IMR-90 (cell line): ENCODE measurements at regions not wholly inside any gene's neighbourhood (a gene's known extent, or its start where the extent isn't known, plus 50 kb on each side); places are given as distances from the start of the nearest gene placed in this dataset.

Experiments used
- ATAC-seq: fragments of 200-7000 bp; cut with Tn5 transposase; 2 replicates; pipeline ENCODE4 v1.9.1; 2020; ENCODE audit warnings: low read depth, mild to moderate bottlenecking, moderate library complexity
- BruUV-seq: library from RNA; stranded (reverse); fragments of 400-500 nt; replicated peaks from 2 replicates; lab custom pipeline; 2021; lab: Mats Ljungman, UMichigan
- CTCF ChIA-PET: fragments of 300-600 bp; formaldehyde crosslinking; extraction: SDS; loops from one replicate; lab custom pipeline; 2021; ENCODE audit warnings: antibody characterized with exemption; lab: Yijun Ruan, JAX
- POLR2A ChIA-PET: fragments of 300-600 bp; sonication (Branson Sonifier 250); formaldehyde crosslinking; loops from one replicate; lab custom pipeline; 2022; ENCODE audit warnings: antibody characterized with exemption; ENCODE audit not compliant: unreplicated experiment; lab: Charles Lee
- DNase-seq: peaks from one replicate; pipeline ENCODE4 v3.0.0; 2013
- H2AFZ ChIP-seq: replicated peaks from 2 replicates; pipeline ENCODE3; 2013; ENCODE audit warnings: low read length, mild to moderate bottlenecking; ENCODE audit not compliant: poor library complexity
- H2AK5ac ChIP-seq: 2 replicates; pipeline ENCODE4 v1.6.1; 2013; ENCODE audit warnings: low read depth, low read length, inconsistent platforms
- H2AK9ac ChIP-seq: replicated peaks from 2 replicates; pipeline ENCODE3; 2013; ENCODE audit warnings: mild to moderate bottlenecking, low read depth, low read length, moderate library complexity; ENCODE audit not compliant: poor library complexity
- H2BK120ac ChIP-seq: 2 replicates; pipeline ENCODE4 v1.6.1; 2013; ENCODE audit warnings: low read depth, low read length, inconsistent platforms
- H2BK15ac ChIP-seq: 3 replicates; pipeline ENCODE4 v1.6.1; 2013; ENCODE audit warnings: low read depth, low read length, inconsistent platforms
- H2BK20ac ChIP-seq: 2 replicates; pipeline ENCODE4 v1.6.1; 2013; ENCODE audit warnings: low read depth, mild to moderate bottlenecking, inconsistent platforms, low read length, moderate library complexity
- H2BK5ac ChIP-seq: 2 replicates; pipeline ENCODE4 v1.6.1; 2013; ENCODE audit warnings: mild to moderate bottlenecking, low read depth, low read length, inconsistent platforms; ENCODE audit not compliant: poor library complexity, severe bottlenecking
- H3K14ac ChIP-seq: replicated peaks from 2 replicates; pipeline ENCODE4 v1.6.1; 2013; ENCODE audit warnings: low read depth, low read length, inconsistent platforms
- H3K18ac ChIP-seq: 2 replicates; pipeline ENCODE4 v1.6.1; 2013; ENCODE audit warnings: low read depth, low read length, control low read depth
- H3K23ac ChIP-seq: 2 replicates; pipeline ENCODE4 v1.6.1; 2013; ENCODE audit warnings: low read depth, low read length, inconsistent platforms
- H3K27ac ChIP-seq: 2 replicates; pipeline ENCODE4 v1.5.1; 2013; ENCODE audit warnings: mild to moderate bottlenecking, control low read depth, low read length; ENCODE audit not compliant: insufficient read depth
- H3K27me3 ChIP-seq: 2 replicates; pipeline ENCODE4 v1.6.1; 2013; ENCODE audit warnings: low read length; ENCODE audit not compliant: control insufficient read depth, insufficient read depth
- H3K36me3 ChIP-seq: 2 replicates; pipeline ENCODE4 v1.6.1; 2013; ENCODE audit warnings: low read length, mixed read lengths; ENCODE audit not compliant: control insufficient read depth, insufficient read depth
- H3K4ac ChIP-seq: 2 replicates; pipeline ENCODE4 v1.6.1; 2013; ENCODE audit warnings: low read depth, low read length, inconsistent platforms
- H3K4me1 ChIP-seq: 2 replicates; pipeline ENCODE4 v1.6.1; 2013; ENCODE audit warnings: low read length, mixed read lengths; ENCODE audit not compliant: control insufficient read depth, insufficient read depth
- H3K4me2 ChIP-seq: 2 replicates; pipeline ENCODE4 v1.6.1; 2013; ENCODE audit warnings: low read depth, mild to moderate bottlenecking, control low read depth, low read length, moderate library complexity
- H3K4me3 ChIP-seq: 2 replicates; pipeline ENCODE4 v1.5.1; 2013; ENCODE audit warnings: low read depth, mild to moderate bottlenecking, control low read depth, low read length, moderate library complexity; ENCODE audit not compliant: insufficient read depth
- H3K56ac ChIP-seq: 2 replicates; pipeline ENCODE4 v1.6.1; 2013; ENCODE audit warnings: low read length, inconsistent platforms; ENCODE audit not compliant: insufficient read depth; ENCODE audit errors: extremely low read depth
- H3K79me1 ChIP-seq, 2 experiments: 2 replicates each; pipeline ENCODE4 v1.6.1; 2013; ENCODE audit warnings: low read length in 2 of 2, inconsistent platforms in 1 of 2, low read depth in 1 of 2
- H3K9ac ChIP-seq: 2 replicates; pipeline ENCODE4 v1.6.1; 2013; ENCODE audit warnings: low read depth, low read length, control low read depth
- H3K9me1 ChIP-seq: 2 replicates; pipeline ENCODE4 v1.6.1; 2013; ENCODE audit warnings: low read length, inconsistent platforms; ENCODE audit not compliant: insufficient read depth
- H3K9me3 ChIP-seq: 2 replicates; pipeline ENCODE4 v1.6.1; 2013; ENCODE audit warnings: low read length; ENCODE audit not compliant: control insufficient read depth, insufficient read depth
- H4K20me1 ChIP-seq: 2 replicates; pipeline ENCODE4 v1.6.1; 2013; ENCODE audit warnings: low read length, inconsistent platforms; ENCODE audit not compliant: insufficient read depth
- H4K5ac ChIP-seq: 2 replicates; pipeline ENCODE4 v1.6.1; 2013; ENCODE audit warnings: mild to moderate bottlenecking, low read depth, low read length, control low read depth
- H4K8ac ChIP-seq, 2 experiments: 2 replicates each; pipeline ENCODE4 v1.6.1; 2013; ENCODE audit warnings: low read depth in 2 of 2, low read length in 2 of 2, control low read depth in 1 of 2, inconsistent platforms in 1 of 2
- H4K91ac ChIP-seq: 2 replicates; pipeline ENCODE4 v1.6.1; 2013; ENCODE audit warnings: low read depth, low read length, inconsistent platforms; ENCODE audit not compliant: insufficient read depth
- BHLHE40 ChIP-seq: fragments of 150-350 bp; IDR thresholded peaks from 2 replicates; pipeline ENCODE4 v1.6.1; 2016; ENCODE audit warnings: mild to moderate bottlenecking, low read depth, low read length
- CEBPB ChIP-seq: IDR thresholded peaks from 2 replicates; pipeline ENCODE4 v1.6.1; 2012; ENCODE audit warnings: low read depth, low read length, improper control_type of control experiment
- CHD1 ChIP-seq: IDR thresholded peaks from 2 replicates; pipeline ENCODE4 v1.6.1; 2012; ENCODE audit warnings: low read depth, low read length, improper control_type of control experiment
- FOS ChIP-seq: fragments of 150-350 bp; IDR thresholded peaks from 2 replicates; pipeline ENCODE4 v1.6.1; 2016; ENCODE audit warnings: low read depth, low read length
- MAFK ChIP-seq: IDR thresholded peaks from 2 replicates; pipeline ENCODE4 v1.6.1; 2012; ENCODE audit warnings: low read depth, low read length, improper control_type of control experiment
- MAZ ChIP-seq: IDR thresholded peaks from 2 replicates; pipeline ENCODE4 v1.6.1; 2012; ENCODE audit warnings: low read depth, mild to moderate bottlenecking, low read length, improper control_type of control experiment, moderate library complexity, borderline replicate concordance
- MXI1 ChIP-seq: IDR thresholded peaks from 2 replicates; pipeline ENCODE4 v1.6.1; 2012; ENCODE audit warnings: low read depth, mild to moderate bottlenecking, low read length, moderate library complexity, borderline replicate concordance
- NFE2L2 ChIP-seq: fragments of 150-350 bp; IDR thresholded peaks from 2 replicates; pipeline ENCODE4 v1.6.1; 2016; ENCODE audit warnings: low read depth, mild to moderate bottlenecking, low read length
- POLR2A ChIP-seq: IDR thresholded peaks from 2 replicates; pipeline ENCODE4 v1.6.1; 2012; ENCODE audit warnings: mild to moderate bottlenecking, low read depth, low read length
- RAD21 ChIP-seq: IDR thresholded peaks from 2 replicates; pipeline ENCODE4 v1.6.1; 2012; ENCODE audit warnings: low read length, improper control_type of control experiment
- RCOR1 ChIP-seq: IDR thresholded peaks from 2 replicates; pipeline ENCODE4 v1.6.1; 2012; ENCODE audit warnings: mild to moderate bottlenecking, low read length, improper control_type of control experiment; ENCODE audit not compliant: insufficient replicate concordance
- RFX5 ChIP-seq: IDR thresholded peaks from 2 replicates; pipeline ENCODE4 v1.8.0; 2012; ENCODE audit warnings: low read depth, mild to moderate bottlenecking, low read length, moderate library complexity
- SMC3 ChIP-seq: fragments of 150-350 bp; IDR thresholded peaks from 2 replicates; pipeline ENCODE4 v1.6.1; 2016; ENCODE audit warnings: low read depth, mild to moderate bottlenecking, antibody characterized with exemption, low read length, moderate library complexity
- WGBS, 2 experiments: methylation state at CpG; one replicate each; pipeline versions ENCODE4 v1.1.5 to v1.1.7; 2013; ENCODE audit warnings: missing lambda C conversion rate in 2 of 2; ENCODE audit not compliant: insufficient read length in 1 of 2; ENCODE audit errors: extremely low coverage in 2 of 2; 5-methylcytosine and 5-hydroxymethylcytosine counted together
- dilution Hi-C: fragments of 300-500 bp; cut with HindIII; formaldehyde crosslinking; loops from one replicate; pipeline ENCODE4 v1.14.3; 2018; ENCODE audit warnings: low sequenced_read_pairs; ENCODE audit not compliant: unreplicated experiment
- in situ Hi-C: fragments of 300-500 bp; cut with MboI; formaldehyde crosslinking; loops from 3 replicates; pipeline ENCODE4 v1.14.3; 2019; ENCODE audit warnings: low sequenced_read_pairs, inconsistent platforms, mixed read lengths
- intact Hi-C: fragments of 100-400 bp; cut with micrococcal nuclease; formaldehyde crosslinking; loops from 2 replicates; pipeline ENCODE4 v1.10.0; 2022
- TF ChIP-seq, protein P1 (sequence below): conservative IDR thresholded peaks from 2 replicates; pipeline ENCODE4 v1.5.1; 2012; ENCODE audit warnings: mild to moderate bottlenecking, low read depth, low read length, improper control_type of control experiment
- TF ChIP-seq, protein P2 (sequence below): fragments of 150-350 bp; IDR thresholded peaks from 2 replicates; pipeline ENCODE4 v1.6.1; 2016; ENCODE audit warnings: low read depth, mild to moderate bottlenecking, low read length, moderate library complexity, borderline replicate concordance
- TF ChIP-seq, protein P3 (sequence below): fragments of 150-350 bp; IDR thresholded peaks from 2 replicates; pipeline ENCODE4 v1.6.1; 2017; ENCODE audit warnings: mild to moderate bottlenecking, antibody characterized with exemption, low read length, low read depth

DNA sequence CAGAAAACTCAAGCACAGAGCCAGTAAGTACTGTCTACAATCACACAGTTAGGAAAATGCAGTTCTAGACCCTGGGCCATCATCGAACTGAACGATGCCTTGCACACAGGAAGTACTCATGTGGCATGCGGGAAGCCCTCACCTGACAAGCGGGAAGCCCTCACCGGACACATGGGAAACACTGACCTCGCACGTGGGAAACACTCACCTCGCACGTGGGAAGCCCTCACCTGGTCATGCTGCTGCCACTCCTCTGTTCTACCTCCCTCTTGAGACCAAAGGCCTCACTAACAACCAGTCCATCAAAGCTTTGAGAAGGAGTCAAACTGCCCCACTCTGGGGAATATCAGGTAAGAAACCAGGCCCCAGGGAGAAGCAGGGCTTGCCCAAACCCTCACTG lies 105.6 kb upstream of the PTPRT start:
- WGBS, 2 experiments: 74% methylated on average over 3 of the region's 9 CpGs; no CpG with 5 or more reads in 1 of the 2 experiments
- H4K20me1 ChIP-seq: no peaks in the 10 kb centered on the region
- no peak for DNase-seq
- no peak overlapping the region for H2AK9ac ChIP-seq
- H4K91ac ChIP-seq: no peak overlapping the region
- H3K27ac ChIP-seq: no peak overlapping the region
- in situ Hi-C loops: no loop called here
- no peak overlapping the region for H2BK20ac ChIP-seq
- H2AFZ ChIP-seq: no peak overlapping the region
- no peaks in the 10 kb centered on the region for H3K27me3 ChIP-seq
- H3K56ac ChIP-seq: no peak overlapping the region
- H3K18ac ChIP-seq: no peak overlapping the region
- H2BK5ac ChIP-seq: no peak overlapping the region
- H3K79me1 ChIP-seq: no peaks in the 10 kb centered on the region
- POLR2A ChIA-PET: no interaction called here
- no peaks in the 10 kb centered on the region for H3K36me3 ChIP-seq
- no peak overlapping the region for H4K8ac ChIP-seq
- no peaks in the 10 kb centered on the region for H3K4me1 ChIP-seq
- H3K14ac ChIP-seq: no peak overlapping the region
- no peaks in the 10 kb centered on the region for H3K9me1 ChIP-seq
- ATAC-seq: no peak
- H3K4me2 ChIP-seq: no peak overlapping the region
- TF ChIP-seq NFE2L2 (no peak), RCOR1 (no peak), SMC3 (no peak), BHLHE40 (no peak), RAD21 (no peak), CHD1 (no peak), CEBPB (no peak), FOS (no peak), MXI1 (no peak), MAZ (no peak), POLR2A (no peak), MAFK (no peak), RFX5 (no peak)
- TF ChIP-seq, protein P1, sequence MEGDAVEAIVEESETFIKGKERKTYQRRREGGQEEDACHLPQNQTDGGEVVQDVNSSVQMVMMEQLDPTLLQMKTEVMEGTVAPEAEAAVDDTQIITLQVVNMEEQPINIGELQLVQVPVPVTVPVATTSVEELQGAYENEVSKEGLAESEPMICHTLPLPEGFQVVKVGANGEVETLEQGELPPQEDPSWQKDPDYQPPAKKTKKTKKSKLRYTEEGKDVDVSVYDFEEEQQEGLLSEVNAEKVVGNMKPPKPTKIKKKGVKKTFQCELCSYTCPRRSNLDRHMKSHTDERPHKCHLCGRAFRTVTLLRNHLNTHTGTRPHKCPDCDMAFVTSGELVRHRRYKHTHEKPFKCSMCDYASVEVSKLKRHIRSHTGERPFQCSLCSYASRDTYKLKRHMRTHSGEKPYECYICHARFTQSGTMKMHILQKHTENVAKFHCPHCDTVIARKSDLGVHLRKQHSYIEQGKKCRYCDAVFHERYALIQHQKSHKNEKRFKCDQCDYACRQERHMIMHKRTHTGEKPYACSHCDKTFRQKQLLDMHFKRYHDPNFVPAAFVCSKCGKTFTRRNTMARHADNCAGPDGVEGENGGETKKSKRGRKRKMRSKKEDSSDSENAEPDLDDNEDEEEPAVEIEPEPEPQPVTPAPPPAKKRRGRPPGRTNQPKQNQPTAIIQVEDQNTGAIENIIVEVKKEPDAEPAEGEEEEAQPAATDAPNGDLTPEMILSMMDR: no peak
- TF ChIP-seq, protein P2, sequence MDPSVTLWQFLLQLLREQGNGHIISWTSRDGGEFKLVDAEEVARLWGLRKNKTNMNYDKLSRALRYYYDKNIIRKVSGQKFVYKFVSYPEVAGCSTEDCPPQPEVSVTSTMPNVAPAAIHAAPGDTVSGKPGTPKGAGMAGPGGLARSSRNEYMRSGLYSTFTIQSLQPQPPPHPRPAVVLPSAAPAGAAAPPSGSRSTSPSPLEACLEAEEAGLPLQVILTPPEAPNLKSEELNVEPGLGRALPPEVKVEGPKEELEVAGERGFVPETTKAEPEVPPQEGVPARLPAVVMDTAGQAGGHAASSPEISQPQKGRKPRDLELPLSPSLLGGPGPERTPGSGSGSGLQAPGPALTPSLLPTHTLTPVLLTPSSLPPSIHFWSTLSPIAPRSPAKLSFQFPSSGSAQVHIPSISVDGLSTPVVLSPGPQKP: no peak
- TF ChIP-seq, protein P3, sequence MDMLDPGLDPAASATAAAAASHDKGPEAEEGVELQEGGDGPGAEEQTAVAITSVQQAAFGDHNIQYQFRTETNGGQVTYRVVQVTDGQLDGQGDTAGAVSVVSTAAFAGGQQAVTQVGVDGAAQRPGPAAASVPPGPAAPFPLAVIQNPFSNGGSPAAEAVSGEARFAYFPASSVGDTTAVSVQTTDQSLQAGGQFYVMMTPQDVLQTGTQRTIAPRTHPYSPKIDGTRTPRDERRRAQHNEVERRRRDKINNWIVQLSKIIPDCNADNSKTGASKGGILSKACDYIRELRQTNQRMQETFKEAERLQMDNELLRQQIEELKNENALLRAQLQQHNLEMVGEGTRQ: no peak
- no peak overlapping the region for H2BK15ac ChIP-seq
- CTCF ChIA-PET: no interaction called here
- intact Hi-C loops: no loop called here
- H3K9me3 ChIP-seq: peaks cover 2% of the 10 kb centered on the region; the same call in 1 of the 2 replicates
- H3K23ac ChIP-seq: no peak overlapping the region
- no peak overlapping the region for H2AK5ac ChIP-seq
- no peak overlapping the region for H3K4me3 ChIP-seq
- no TSS peak for BruUV-seq
- no peak overlapping the region for H3K9ac ChIP-seq
- no peak overlapping the region for H3K4ac ChIP-seq
- no peak overlapping the region for H4K5ac ChIP-seq
- no peak overlapping the region for H2BK120ac ChIP-seq
- dilution Hi-C loops: no loop called here
